ENCODE measurements at regions not wholly inside any gene's neighbourhood (a gene's known extent, or its start where the extent isn't known, plus 50 kb on each side); places are given as distances from the start of the nearest gene placed in this dataset.
A peak's percentile ranks its signal among the peaks of the same experiment; 100 is the strongest.

GRCh38 chr5:97851036-97851435 lies 668.0 kb upstream of the RIOK2 start:
- no peak for DNase-seq (ENCODE audit: extremely low read depth in 1 of 11, low read depth in 9 of 11, low spot score in 4 of 11)

GRCh38 chr5:97854871-97855762 lies 672.1 kb upstream of the RIOK2 start:
- DNase-seq (ENCODE audit: extremely low read depth in 1 of 11, low read depth in 9 of 11, low spot score in 4 of 11), result no peak

GRCh38 chr5:97874491-97874890 lies 691.4 kb upstream of the RIOK2 start:
- no peak for DNase-seq (ENCODE audit: extremely low read depth in 1 of 11, low read depth in 9 of 11, low spot score in 4 of 11)

- no peak for DNase-seq (ENCODE audit: extremely low read depth in 1 of 11, low read depth in 9 of 11, low spot score in 4 of 11)
These were observed 693.2 kb upstream of the RIOK2 start for GRCh38 chr5:97876272-97876671.

- no peak for DNase-seq (ENCODE audit: extremely low read depth in 1 of 11, low read depth in 9 of 11, low spot score in 4 of 11)
These were observed 694.5 kb upstream of the RIOK2 start for GRCh38 chr5:97877588-97877987.

GRCh38 chr5:97888439-97888838 lies 705.4 kb upstream of the RIOK2 start:
- DNase-seq (ENCODE audit: extremely low read depth in 1 of 11, low read depth in 9 of 11, low spot score in 4 of 11), result peak in 1 of 11 donors; percentile 2

GRCh38 chr5:97891971-97892370 lies 708.9 kb upstream of the RIOK2 start:
- no peak for DNase-seq (ENCODE audit: extremely low read depth in 1 of 11, low read depth in 9 of 11, low spot score in 4 of 11)

GRCh38 chr5:97903742-97904141 lies 720.7 kb upstream of the RIOK2 start:
- DNase-seq (ENCODE audit: extremely low read depth in 1 of 11, low read depth in 9 of 11, low spot score in 4 of 11), result no peak

GRCh38 chr5:97906135-97906534 lies 723.1 kb upstream of the RIOK2 start:
- no peak for DNase-seq (ENCODE audit: extremely low read depth in 1 of 11, low read depth in 9 of 11, low spot score in 4 of 11)

- DNase-seq (ENCODE audit: extremely low read depth in 1 of 11, low read depth in 9 of 11, low spot score in 4 of 11), result no peak
These were observed 724.8 kb upstream of the RIOK2 start for GRCh38 chr5:97907646-97908400.

GRCh38 chr5:97909541-97909940 lies 726.5 kb upstream of the RIOK2 start:
- DNase-seq (ENCODE audit: extremely low read depth in 1 of 11, low read depth in 9 of 11, low spot score in 4 of 11), result no peak

- DNase-seq (ENCODE audit: extremely low read depth in 1 of 11, low read depth in 9 of 11, low spot score in 4 of 11), result no peak
These were observed 731.4 kb upstream of the RIOK2 start for GRCh38 chr5:97914483-97914882.

GRCh38 chr5:97915106-97915505 lies 732.1 kb upstream of the RIOK2 start:
- no peak for DNase-seq (ENCODE audit: extremely low read depth in 1 of 11, low read depth in 9 of 11, low spot score in 4 of 11)

- DNase-seq (ENCODE audit: extremely low read depth in 1 of 11, low read depth in 9 of 11, low spot score in 4 of 11), result no peak
These were observed 735.0 kb upstream of the RIOK2 start for GRCh38 chr5:97918057-97918456.

- no peak for DNase-seq (ENCODE audit: extremely low read depth in 1 of 11, low read depth in 9 of 11, low spot score in 4 of 11)
These were observed 735.6 kb upstream of the RIOK2 start for GRCh38 chr5:97918620-97919019.

- DNase-seq (ENCODE audit: extremely low read depth in 1 of 11, low read depth in 9 of 11, low spot score in 4 of 11), result no peak
These were observed 736.7 kb upstream of the RIOK2 start for GRCh38 chr5:97919719-97920118.

GRCh38 chr5:97922776-97923175 lies 739.7 kb upstream of the RIOK2 start:
- no peak for DNase-seq (ENCODE audit: extremely low read depth in 1 of 11, low read depth in 9 of 11, low spot score in 4 of 11)

GRCh38 chr5:97923496-97923895 lies 740.4 kb upstream of the RIOK2 start:
- DNase-seq (ENCODE audit: extremely low read depth in 1 of 11, low read depth in 9 of 11, low spot score in 4 of 11), result no peak

- DNase-seq (ENCODE audit: extremely low read depth in 1 of 11, low read depth in 9 of 11, low spot score in 4 of 11), result no peak
These were observed 741.0 kb upstream of the RIOK2 start for GRCh38 chr5:97923997-97924396.

GRCh38 chr5:97929383-97929782 lies 746.3 kb upstream of the RIOK2 start:
- DNase-seq (ENCODE audit: extremely low read depth in 1 of 11, low read depth in 9 of 11, low spot score in 4 of 11), result no peak
